ENCODE measurements at regions not wholly inside any gene's neighbourhood (a gene's known extent, or its start where the extent isn't known, plus 50 kb on each side); places are given as distances from the start of the nearest gene placed in this dataset.
"Not testable (repeated sequence)": the region's sequence is repeated elsewhere in the genome, so short reads cannot be mapped to it uniquely, and the experiment has no call there.

DNA sequence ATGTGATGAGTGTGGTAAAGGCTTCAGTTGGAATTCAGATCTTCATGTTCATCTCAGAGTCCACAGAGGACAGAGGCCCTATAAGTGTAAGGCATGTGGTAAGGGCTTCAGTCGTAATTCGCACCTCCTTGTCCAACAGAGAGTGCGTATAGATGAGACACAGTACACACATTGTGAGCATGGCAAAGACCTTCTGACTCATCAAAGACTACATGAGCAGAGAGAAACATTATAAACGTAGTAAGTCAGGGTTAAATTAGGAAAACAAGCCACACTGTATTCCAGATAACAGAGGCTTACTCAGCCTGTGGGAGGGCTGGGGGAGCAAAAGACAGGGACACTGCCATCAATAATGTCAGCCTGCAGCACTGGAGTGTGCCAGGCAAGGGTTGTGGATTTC is 706.2 kb upstream of the DEFB115 start:
- TF ChIP-seq RAD51 (IDR thresholded peaks at IDR 0.05); SRF (IDR thresholded peaks at IDR 0.05; ENCODE audit: low read depth in 2 of 2, low read length in 2 of 2); EZH2 (IDR thresholded peaks at IDR 0.05; ENCODE audit: borderline replicate concordance, control insufficient read depth, low read depth, low read length); LARP7 (IDR thresholded peaks at IDR 0.05); RAD21 (IDR thresholded peaks at IDR 0.05; ENCODE audit: insufficient read depth, low read depth, low read length); CEBPB (IDR thresholded peaks at IDR 0.05; ENCODE audit: borderline replicate concordance in 1 of 2, low read depth in 2 of 2, low read length in 2 of 2); CTCF (IDR thresholded peaks at IDR 0.05 in 2 of 3, conservative IDR thresholded peaks at IDR 0.05 in 1 of 3; ENCODE audit: control insufficient read depth in 2 of 3, extremely low read depth in 1 of 3, insufficient read depth in 1 of 3, low read depth in 3 of 3, low read length in 3 of 3); SIN3A (IDR thresholded peaks at IDR 0.05; ENCODE audit: low read depth, low read length): not testable (repeated sequence)
